ENCODE measurements at regions not wholly inside any gene's neighbourhood (a gene's known extent, or its start where the extent isn't known, plus 50 kb on each side); places are given as distances from the start of the nearest gene placed in this dataset.
A peak's percentile ranks its signal among the peaks of the same experiment; 100 is the strongest.

GRCh38 chr4:117700111-117700892, 334.0 kb upstream of the NDST3 start:
- TF ChIP-seq, protein P1, sequence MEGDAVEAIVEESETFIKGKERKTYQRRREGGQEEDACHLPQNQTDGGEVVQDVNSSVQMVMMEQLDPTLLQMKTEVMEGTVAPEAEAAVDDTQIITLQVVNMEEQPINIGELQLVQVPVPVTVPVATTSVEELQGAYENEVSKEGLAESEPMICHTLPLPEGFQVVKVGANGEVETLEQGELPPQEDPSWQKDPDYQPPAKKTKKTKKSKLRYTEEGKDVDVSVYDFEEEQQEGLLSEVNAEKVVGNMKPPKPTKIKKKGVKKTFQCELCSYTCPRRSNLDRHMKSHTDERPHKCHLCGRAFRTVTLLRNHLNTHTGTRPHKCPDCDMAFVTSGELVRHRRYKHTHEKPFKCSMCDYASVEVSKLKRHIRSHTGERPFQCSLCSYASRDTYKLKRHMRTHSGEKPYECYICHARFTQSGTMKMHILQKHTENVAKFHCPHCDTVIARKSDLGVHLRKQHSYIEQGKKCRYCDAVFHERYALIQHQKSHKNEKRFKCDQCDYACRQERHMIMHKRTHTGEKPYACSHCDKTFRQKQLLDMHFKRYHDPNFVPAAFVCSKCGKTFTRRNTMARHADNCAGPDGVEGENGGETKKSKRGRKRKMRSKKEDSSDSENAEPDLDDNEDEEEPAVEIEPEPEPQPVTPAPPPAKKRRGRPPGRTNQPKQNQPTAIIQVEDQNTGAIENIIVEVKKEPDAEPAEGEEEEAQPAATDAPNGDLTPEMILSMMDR (conservative IDR thresholded peaks at IDR 0.05) = peak; percentile 39; the same call in 1 of the 2 replicates
- TF ChIP-seq EZH2 (IDR thresholded peaks at IDR 0.05; ENCODE audit: low read depth) = no peak

All from PC-9 (cell line).